ENCODE measurements at regions not wholly inside any gene's neighbourhood (a gene's known extent, or its start where the extent isn't known, plus 50 kb on each side); places are given as distances from the start of the nearest gene placed in this dataset.

DNA sequence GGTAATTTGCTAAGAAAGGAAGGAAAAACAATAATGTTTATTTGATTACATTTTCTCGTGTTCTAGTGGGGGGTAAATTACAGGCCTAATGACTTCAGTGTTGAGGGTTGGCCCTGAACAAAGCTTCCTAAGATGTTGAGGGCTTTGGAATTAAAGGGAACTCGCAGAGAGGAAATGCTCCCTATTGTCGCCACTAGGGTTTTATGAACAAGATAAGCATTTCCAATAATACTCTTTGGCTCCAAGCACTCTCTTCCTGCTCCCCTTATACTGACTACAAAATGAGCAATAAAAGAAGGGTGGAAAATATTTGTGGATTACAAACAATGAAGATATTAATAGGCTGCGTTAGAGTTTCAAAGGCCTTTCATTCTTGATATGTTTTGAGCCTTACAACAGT is 363.6 kb downstream of the HS3ST3B1 start:
- TF ChIP-seq, protein P1, sequence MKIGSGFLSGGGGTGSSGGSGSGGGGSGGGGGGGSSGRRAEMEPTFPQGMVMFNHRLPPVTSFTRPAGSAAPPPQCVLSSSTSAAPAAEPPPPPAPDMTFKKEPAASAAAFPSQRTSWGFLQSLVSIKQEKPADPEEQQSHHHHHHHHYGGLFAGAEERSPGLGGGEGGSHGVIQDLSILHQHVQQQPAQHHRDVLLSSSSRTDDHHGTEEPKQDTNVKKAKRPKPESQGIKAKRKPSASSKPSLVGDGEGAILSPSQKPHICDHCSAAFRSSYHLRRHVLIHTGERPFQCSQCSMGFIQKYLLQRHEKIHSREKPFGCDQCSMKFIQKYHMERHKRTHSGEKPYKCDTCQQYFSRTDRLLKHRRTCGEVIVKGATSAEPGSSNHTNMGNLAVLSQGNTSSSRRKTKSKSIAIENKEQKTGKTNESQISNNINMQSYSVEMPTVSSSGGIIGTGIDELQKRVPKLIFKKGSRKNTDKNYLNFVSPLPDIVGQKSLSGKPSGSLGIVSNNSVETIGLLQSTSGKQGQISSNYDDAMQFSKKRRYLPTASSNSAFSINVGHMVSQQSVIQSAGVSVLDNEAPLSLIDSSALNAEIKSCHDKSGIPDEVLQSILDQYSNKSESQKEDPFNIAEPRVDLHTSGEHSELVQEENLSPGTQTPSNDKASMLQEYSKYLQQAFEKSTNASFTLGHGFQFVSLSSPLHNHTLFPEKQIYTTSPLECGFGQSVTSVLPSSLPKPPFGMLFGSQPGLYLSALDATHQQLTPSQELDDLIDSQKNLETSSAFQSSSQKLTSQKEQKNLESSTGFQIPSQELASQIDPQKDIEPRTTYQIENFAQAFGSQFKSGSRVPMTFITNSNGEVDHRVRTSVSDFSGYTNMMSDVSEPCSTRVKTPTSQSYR (CRISPR knock-in tag; IDR thresholded peaks at IDR 0.05), result no peak
- TF ChIP-seq, protein P2, sequence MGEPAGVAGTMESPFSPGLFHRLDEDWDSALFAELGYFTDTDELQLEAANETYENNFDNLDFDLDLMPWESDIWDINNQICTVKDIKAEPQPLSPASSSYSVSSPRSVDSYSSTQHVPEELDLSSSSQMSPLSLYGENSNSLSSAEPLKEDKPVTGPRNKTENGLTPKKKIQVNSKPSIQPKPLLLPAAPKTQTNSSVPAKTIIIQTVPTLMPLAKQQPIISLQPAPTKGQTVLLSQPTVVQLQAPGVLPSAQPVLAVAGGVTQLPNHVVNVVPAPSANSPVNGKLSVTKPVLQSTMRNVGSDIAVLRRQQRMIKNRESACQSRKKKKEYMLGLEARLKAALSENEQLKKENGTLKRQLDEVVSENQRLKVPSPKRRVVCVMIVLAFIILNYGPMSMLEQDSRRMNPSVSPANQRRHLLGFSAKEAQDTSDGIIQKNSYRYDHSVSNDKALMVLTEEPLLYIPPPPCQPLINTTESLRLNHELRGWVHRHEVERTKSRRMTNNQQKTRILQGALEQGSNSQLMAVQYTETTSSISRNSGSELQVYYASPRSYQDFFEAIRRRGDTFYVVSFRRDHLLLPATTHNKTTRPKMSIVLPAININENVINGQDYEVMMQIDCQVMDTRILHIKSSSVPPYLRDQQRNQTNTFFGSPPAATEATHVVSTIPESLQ (CRISPR knock-in tag; IDR thresholded peaks at IDR 0.05), result no peak
- TF ChIP-seq, protein P3, sequence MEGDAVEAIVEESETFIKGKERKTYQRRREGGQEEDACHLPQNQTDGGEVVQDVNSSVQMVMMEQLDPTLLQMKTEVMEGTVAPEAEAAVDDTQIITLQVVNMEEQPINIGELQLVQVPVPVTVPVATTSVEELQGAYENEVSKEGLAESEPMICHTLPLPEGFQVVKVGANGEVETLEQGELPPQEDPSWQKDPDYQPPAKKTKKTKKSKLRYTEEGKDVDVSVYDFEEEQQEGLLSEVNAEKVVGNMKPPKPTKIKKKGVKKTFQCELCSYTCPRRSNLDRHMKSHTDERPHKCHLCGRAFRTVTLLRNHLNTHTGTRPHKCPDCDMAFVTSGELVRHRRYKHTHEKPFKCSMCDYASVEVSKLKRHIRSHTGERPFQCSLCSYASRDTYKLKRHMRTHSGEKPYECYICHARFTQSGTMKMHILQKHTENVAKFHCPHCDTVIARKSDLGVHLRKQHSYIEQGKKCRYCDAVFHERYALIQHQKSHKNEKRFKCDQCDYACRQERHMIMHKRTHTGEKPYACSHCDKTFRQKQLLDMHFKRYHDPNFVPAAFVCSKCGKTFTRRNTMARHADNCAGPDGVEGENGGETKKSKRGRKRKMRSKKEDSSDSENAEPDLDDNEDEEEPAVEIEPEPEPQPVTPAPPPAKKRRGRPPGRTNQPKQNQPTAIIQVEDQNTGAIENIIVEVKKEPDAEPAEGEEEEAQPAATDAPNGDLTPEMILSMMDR (IDR thresholded peaks at IDR 0.05), result no peak

Measured in WTC11 (cell line).